ENCODE measurements at regions not wholly inside any gene's neighbourhood (a gene's known extent, or its start where the extent isn't known, plus 50 kb on each side); places are given as distances from the start of the nearest gene placed in this dataset.

GRCh38 chrX:40496728-40497127, 84.0 kb upstream of the ATP6AP2 start:
- Histone ChIP-seq H3K27me3 (replicated peaks; ENCODE audit: control insufficient read depth, insufficient read depth, low read length) (no peaks in the 10 kb centered on the region; the same call in 1 of the 2 replicates), H3K4me3 (replicated peaks; ENCODE audit: low read depth, low read length) (no peak overlapping the region), H3K36me3 (ENCODE audit: control insufficient read depth, insufficient read depth, low read length) (no peaks in the 10 kb centered on the region)
- no peak for TF ChIP-seq CTCF (IDR thresholded peaks at IDR 0.05; ENCODE audit: insufficient read depth, low read length, poor library complexity, severe bottlenecking)
- no peak for DNase-seq (ENCODE audit: extremely low read depth, insufficient read length)

- Histone ChIP-seq H3K27me3 (replicated peaks; ENCODE audit: control insufficient read depth, insufficient read depth, low read length) (no peaks in the 10 kb centered on the region; the same call in 1 of the 2 replicates), H3K36me3 (ENCODE audit: control insufficient read depth, insufficient read depth, low read length) (no peaks in the 10 kb centered on the region), H3K4me3 (replicated peaks; ENCODE audit: low read depth, low read length) (no peak overlapping the region)
- DNase-seq (ENCODE audit: extremely low read depth, insufficient read length): no peak
- TF ChIP-seq CTCF (IDR thresholded peaks at IDR 0.05; ENCODE audit: insufficient read depth, low read length, poor library complexity, severe bottlenecking): no peak
Measured at GRCh38 chrX:40495659-40496058, 85.1 kb upstream of the ATP6AP2 start.

- DNase-seq (ENCODE audit: extremely low read depth, insufficient read length): no peak
- Histone ChIP-seq H3K4me3 (replicated peaks; ENCODE audit: low read depth, low read length) (no peak overlapping the region), H3K27me3 (replicated peaks; ENCODE audit: control insufficient read depth, insufficient read depth, low read length) (no peaks in the 10 kb centered on the region; the same call in 1 of the 2 replicates), H3K36me3 (ENCODE audit: control insufficient read depth, insufficient read depth, low read length) (no peaks in the 10 kb centered on the region)
- no peak for TF ChIP-seq CTCF (IDR thresholded peaks at IDR 0.05; ENCODE audit: insufficient read depth, low read length, poor library complexity, severe bottlenecking)
Measured at GRCh38 chrX:40494005-40494404, 86.8 kb upstream of the ATP6AP2 start.

- H3K27me3 ChIP-seq (replicated peaks; ENCODE audit: control insufficient read depth, insufficient read depth, low read length): no peaks in the 10 kb centered on the region; the same call in 1 of the 2 replicates
- no peak for DNase-seq (ENCODE audit: extremely low read depth, insufficient read length)
- no peak for TF ChIP-seq CTCF (IDR thresholded peaks at IDR 0.05; ENCODE audit: insufficient read depth, low read length, poor library complexity, severe bottlenecking)
- H3K36me3 ChIP-seq (ENCODE audit: control insufficient read depth, insufficient read depth, low read length): no peaks in the 10 kb centered on the region
- H3K4me3 ChIP-seq (replicated peaks; ENCODE audit: low read depth, low read length): no peak overlapping the region
Measured at GRCh38 chrX:40488296-40488695, 92.5 kb upstream of the ATP6AP2 start.

GRCh38 chrX:40485973-40486372, 94.8 kb upstream of the ATP6AP2 start:
- no peak overlapping the region for H3K4me3 ChIP-seq (replicated peaks; ENCODE audit: low read depth, low read length)
- no peaks in the 10 kb centered on the region for H3K36me3 ChIP-seq (ENCODE audit: control insufficient read depth, insufficient read depth, low read length)
- H3K27me3 ChIP-seq (replicated peaks; ENCODE audit: control insufficient read depth, insufficient read depth, low read length): no peaks in the 10 kb centered on the region
- DNase-seq (ENCODE audit: extremely low read depth, insufficient read length): no peak
- no peak for TF ChIP-seq CTCF (IDR thresholded peaks at IDR 0.05; ENCODE audit: insufficient read depth, low read length, poor library complexity, severe bottlenecking)

Data from GM06990 (cell line).